GM19351 (cell line): ENCODE measurements at regions not wholly inside any gene's neighbourhood (a gene's known extent, or its start where the extent isn't known, plus 50 kb on each side); places are given as distances from the start of the nearest gene placed in this dataset.

Experiments used
- ATAC-seq: cut with Tn5 transposase; IDR thresholded peaks from one replicate; pipeline ENCODE4 v1.9.1; 2021; ENCODE audit warnings: mild to moderate bottlenecking, moderate library complexity; ENCODE audit not compliant: unreplicated experiment

- ATAC-seq = no peak
These were observed 345.1 kb downstream of the SAMD5 start for GRCh38 chr6:147853574-147853973.

GRCh38 chr6:147855803-147856482 is 347.5 kb downstream of the SAMD5 start:
- no peak for ATAC-seq

- no peak for ATAC-seq
These were observed 348.2 kb downstream of the SAMD5 start for GRCh38 chr6:147856687-147857086.

- no peak for ATAC-seq
These were observed 349.9 kb downstream of the SAMD5 start for GRCh38 chr6:147858421-147858820.

GRCh38 chr6:147859071-147859470 is 350.6 kb downstream of the SAMD5 start:
- ATAC-seq = no peak

- no peak for ATAC-seq
These were observed 353.2 kb downstream of the SAMD5 start for GRCh38 chr6:147861696-147862095.

GRCh38 chr6:147867433-147868226 is 359.1 kb downstream of the SAMD5 start:
- ATAC-seq = no peak

GRCh38 chr6:147868427-147869190 is 360.1 kb downstream of the SAMD5 start:
- no peak for ATAC-seq

- no peak for ATAC-seq
These were observed 360.7 kb downstream of the SAMD5 start for GRCh38 chr6:147869201-147869600.

GRCh38 chr6:147869869-147870268 is 361.4 kb downstream of the SAMD5 start:
- ATAC-seq = no peak

GRCh38 chr6:147870506-147871110 is 362.1 kb downstream of the SAMD5 start:
- ATAC-seq = no peak

GRCh38 chr6:147872002-147872401 is 363.5 kb downstream of the SAMD5 start:
- ATAC-seq = no peak

- ATAC-seq = no peak
These were observed 365.3 kb downstream of the SAMD5 start for GRCh38 chr6:147873816-147874215.

GRCh38 chr6:147874322-147874721 is 365.8 kb downstream of the SAMD5 start:
- ATAC-seq = no peak

- ATAC-seq = no peak
These were observed 370.6 kb downstream of the SAMD5 start for GRCh38 chr6:147879031-147879580.

- ATAC-seq = no peak
These were observed 372.9 kb downstream of the SAMD5 start for GRCh38 chr6:147881432-147881831.

GRCh38 chr6:147888374-147888773 is 379.9 kb downstream of the SAMD5 start:
- ATAC-seq = no peak

- ATAC-seq = no peak
These were observed 383.2 kb downstream of the SAMD5 start for GRCh38 chr6:147891671-147892070.

- no peak for ATAC-seq
These were observed 384.0 kb downstream of the SAMD5 start for GRCh38 chr6:147892476-147892875.

- no peak for ATAC-seq
These were observed 386.8 kb downstream of the SAMD5 start for GRCh38 chr6:147895272-147895671.

GRCh38 chr6:147900247-147900830 is 391.8 kb downstream of the SAMD5 start:
- ATAC-seq = no peak
